WERI-Rb-1 (cell line): ENCODE measurements at regions not wholly inside any gene's neighbourhood (a gene's known extent, or its start where the extent isn't known, plus 50 kb on each side); places are given as distances from the start of the nearest gene placed in this dataset.
A peak's percentile ranks its signal among the peaks of the same experiment; 100 is the strongest.

Experiments
- DNase-seq: peaks from one replicate; pipeline ENCODE4 v3.0.0-alpha.2; 2020
- H3K27ac ChIP-seq: fragments of 250-450 bp; sonication (Bioruptor Pico); 2 replicates; pipeline ENCODE4 v1.5.1; 2020; ENCODE audit warnings: mild to moderate bottlenecking, moderate library complexity
- H3K27me3 ChIP-seq: fragments of 250-450 bp; sonication (Bioruptor Pico); 2 replicates; pipeline ENCODE4 v1.5.1; 2021; ENCODE audit warnings: mild to moderate bottlenecking, low read depth, moderate library complexity; ENCODE audit not compliant: insufficient read depth, severe bottlenecking
- H3K36me3 ChIP-seq: fragments of 250-450 bp; sonication (Bioruptor Pico); 2 replicates; pipeline ENCODE4 v1.5.1; 2020; ENCODE audit warnings: mild to moderate bottlenecking, moderate library complexity
- H3K4me3 ChIP-seq: 2 replicates; pipeline ENCODE4 v1.5.1; 2011; ENCODE audit warnings: low read depth, mild to moderate bottlenecking, control low read depth, low read length
- H3K9me3 ChIP-seq: fragments of 250-450 bp; sonication (Bioruptor Pico); 2 replicates; pipeline ENCODE4 v1.5.1; 2021; ENCODE audit warnings: mild to moderate bottlenecking, moderate library complexity; ENCODE audit not compliant: severe bottlenecking
- TF ChIP-seq, protein P1 (sequence below): IDR thresholded peaks from 2 replicates; pipeline ENCODE4 v1.5.1; 2011; ENCODE audit warnings: low read depth, mild to moderate bottlenecking, control low read depth, inconsistent platforms, low read length

DNA sequence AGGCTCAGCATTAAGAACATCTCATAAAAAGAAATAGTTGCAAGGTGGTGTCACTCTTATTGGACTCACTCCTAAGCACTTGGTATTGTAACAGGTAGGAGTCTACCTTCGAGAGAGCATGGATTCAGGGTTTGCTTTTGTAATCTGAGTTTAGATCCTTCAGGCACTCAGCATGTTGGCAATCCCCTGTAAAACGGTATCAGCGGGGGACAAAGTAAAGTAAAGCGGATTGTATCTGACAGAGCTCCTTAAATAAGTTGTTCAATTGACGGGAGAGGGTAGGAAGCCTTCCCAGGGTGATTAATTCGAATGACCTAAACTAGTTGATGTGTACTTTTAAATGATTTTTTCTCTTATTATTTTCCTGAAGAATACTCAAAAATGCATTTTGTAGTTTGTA lies 869.8 kb upstream of the EPHA7 start:
- Histone ChIP-seq H3K4me3 (peak overlapping the region; percentile 22), H3K9me3 (no peaks in the 10 kb centered on the region), H3K36me3 (no peaks in the 10 kb centered on the region), H3K27ac (no peak overlapping the region), H3K27me3 (no peaks in the 10 kb centered on the region)
- TF ChIP-seq, protein P1, sequence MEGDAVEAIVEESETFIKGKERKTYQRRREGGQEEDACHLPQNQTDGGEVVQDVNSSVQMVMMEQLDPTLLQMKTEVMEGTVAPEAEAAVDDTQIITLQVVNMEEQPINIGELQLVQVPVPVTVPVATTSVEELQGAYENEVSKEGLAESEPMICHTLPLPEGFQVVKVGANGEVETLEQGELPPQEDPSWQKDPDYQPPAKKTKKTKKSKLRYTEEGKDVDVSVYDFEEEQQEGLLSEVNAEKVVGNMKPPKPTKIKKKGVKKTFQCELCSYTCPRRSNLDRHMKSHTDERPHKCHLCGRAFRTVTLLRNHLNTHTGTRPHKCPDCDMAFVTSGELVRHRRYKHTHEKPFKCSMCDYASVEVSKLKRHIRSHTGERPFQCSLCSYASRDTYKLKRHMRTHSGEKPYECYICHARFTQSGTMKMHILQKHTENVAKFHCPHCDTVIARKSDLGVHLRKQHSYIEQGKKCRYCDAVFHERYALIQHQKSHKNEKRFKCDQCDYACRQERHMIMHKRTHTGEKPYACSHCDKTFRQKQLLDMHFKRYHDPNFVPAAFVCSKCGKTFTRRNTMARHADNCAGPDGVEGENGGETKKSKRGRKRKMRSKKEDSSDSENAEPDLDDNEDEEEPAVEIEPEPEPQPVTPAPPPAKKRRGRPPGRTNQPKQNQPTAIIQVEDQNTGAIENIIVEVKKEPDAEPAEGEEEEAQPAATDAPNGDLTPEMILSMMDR, result no peak
- DNase-seq, result peak; percentile 75

DNA sequence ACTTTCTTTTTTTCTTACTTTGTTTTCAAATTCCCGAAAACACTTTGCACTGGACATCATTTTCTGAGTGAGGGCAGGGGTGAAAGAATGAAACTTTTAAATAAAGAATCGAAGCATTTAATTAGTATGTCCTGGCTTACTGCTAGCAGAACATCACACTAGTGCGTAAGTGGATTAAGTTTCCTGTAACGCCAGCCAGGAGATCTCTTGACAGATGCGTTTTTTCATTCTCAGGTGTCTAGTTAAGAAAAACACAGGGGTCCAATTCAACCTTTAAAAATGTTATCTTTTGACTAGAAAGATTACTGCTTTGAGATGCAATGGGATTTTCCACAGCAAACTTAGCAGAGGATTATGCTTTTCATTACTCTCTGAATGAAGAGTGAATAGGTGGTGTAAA lies 858.8 kb upstream of the EPHA7 start:
- Histone ChIP-seq H3K9me3 (no peaks in the 10 kb centered on the region), H3K27ac (peak overlapping the region; percentile 76), H3K36me3 (no peaks in the 10 kb centered on the region), H3K4me3 (peak overlapping the region; percentile 41), H3K27me3 (no peaks in the 10 kb centered on the region)
- peak; percentile 44 for DNase-seq
- TF ChIP-seq, protein P1, result no peak

DNA sequence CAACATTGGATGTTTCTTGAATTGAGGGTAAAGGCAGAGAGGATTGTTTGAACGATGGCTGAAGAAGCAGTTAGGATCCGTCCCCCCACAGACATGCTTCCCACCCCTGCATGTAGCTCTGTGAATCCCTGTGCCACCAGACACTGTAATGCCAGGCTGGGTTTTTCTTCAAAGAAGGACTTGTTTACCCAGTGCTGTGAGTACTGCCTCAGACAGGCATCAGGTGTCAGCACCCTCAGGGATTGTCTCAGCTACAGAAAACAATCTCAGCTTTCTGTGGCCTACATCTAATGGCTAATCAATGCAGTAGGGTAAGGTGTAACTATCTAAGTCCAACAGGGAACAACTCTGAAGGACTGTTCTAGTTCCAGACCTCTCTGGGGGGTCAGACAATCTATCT lies 853.0 kb upstream of the EPHA7 start:
- TF ChIP-seq, protein P1, result no peak
- DNase-seq, result no peak
- Histone ChIP-seq H3K36me3 (no peaks in the 10 kb centered on the region), H3K9me3 (no peaks in the 10 kb centered on the region), H3K27ac (no peak overlapping the region), H3K27me3 (no peaks in the 10 kb centered on the region), H3K4me3 (no peak overlapping the region)

DNA sequence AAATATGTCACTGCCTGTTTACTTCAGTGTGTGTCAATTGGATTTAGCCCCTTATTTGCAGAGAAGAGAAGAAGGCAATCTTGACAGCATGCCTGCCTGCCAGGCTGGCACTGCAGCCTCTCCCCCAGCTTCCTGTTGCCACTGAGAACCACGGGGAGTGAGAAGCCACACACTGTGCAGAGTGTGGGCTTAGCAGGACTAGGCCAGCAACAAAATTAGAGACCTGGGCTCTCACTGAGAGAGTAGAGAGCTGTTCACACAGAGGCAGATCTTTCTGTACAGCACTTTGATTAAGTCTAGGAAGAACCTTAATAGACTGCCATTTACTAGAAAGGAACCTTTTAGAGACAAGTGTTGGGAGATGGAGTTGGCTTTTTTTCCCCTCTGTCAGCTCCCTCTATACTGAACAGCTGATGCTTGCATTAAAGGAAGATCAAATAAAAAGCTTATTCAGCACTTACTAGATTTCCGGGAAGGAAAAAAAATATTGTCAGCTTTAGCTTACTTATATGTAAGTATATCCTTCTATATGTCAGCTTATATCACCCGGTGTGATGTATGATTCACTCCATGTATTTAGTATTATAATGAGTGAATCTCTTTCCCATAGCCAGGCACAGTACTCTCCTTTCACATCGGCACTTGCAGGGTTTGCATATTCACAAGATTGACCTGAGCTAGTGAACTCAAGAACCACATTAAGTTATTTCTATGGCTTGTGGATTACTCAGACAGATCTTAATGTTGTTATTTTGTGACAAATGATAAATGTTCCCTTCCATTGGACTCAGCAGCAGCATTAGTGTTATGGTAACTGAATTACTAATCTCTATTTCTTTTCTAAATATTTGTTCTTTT lies 851.0 kb upstream of the EPHA7 start:
- DNase-seq, result peak; percentile 18

DNA sequence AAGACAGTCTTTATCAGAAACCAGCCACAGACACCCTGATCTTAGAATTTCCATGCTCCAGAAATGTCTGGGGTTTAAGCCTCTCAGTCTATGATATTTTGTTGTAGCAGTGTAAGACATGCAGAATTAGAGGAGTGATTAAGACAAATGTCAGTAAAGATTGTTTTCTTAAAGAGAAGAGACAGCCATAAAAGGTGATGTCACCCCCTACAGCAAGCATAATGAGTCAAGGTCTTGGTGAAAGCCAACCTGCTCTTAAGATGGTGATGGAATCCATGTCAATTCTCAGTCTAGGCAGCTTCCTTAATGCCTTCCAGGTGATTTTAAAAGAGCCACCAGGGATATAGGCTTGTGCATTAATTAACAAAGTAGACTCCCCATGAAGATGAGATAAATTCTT lies 849.9 kb upstream of the EPHA7 start:
- DNase-seq, result no peak
- Histone ChIP-seq H3K27me3 (no peaks in the 10 kb centered on the region), H3K36me3 (no peaks in the 10 kb centered on the region), H3K27ac (no peak overlapping the region; the same call in 1 of the 2 replicates), H3K9me3 (no peaks in the 10 kb centered on the region), H3K4me3 (no peak overlapping the region)
- TF ChIP-seq, protein P1, result no peak

More for the DNA sequence above, 851.0 kb upstream of the EPHA7 start:
- Histone ChIP-seq H3K9me3 (no peaks in the 10 kb centered on the region), H3K36me3 (no peaks in the 10 kb centered on the region), H3K27ac (no peak overlapping the region), H3K4me3 (no peak overlapping the region), H3K27me3 (no peaks in the 10 kb centered on the region)
- TF ChIP-seq, protein P1, result no peak

DNA sequence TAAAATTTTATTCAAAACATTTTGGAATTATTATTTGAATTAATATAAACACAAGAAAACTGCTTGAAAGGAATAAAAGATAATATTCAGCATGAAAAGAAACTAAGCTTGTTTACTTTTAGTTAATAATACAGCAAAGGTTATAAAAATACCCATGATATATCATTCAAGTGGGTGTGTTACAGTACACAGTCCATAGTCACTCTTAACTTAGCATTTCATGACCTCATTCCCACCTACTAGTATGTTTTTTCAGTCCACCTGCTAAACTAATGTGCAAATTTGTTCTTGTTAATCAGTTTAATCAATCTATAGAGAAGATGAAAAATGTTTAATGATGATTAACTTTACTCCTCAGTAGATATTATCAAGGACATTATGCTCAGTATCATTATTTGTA lies 841.4 kb upstream of the EPHA7 start:
- TF ChIP-seq, protein P1, result no peak
- Histone ChIP-seq H3K9me3 (no peaks in the 10 kb centered on the region), H3K4me3 (no peak overlapping the region), H3K27ac (no peak overlapping the region), H3K27me3 (no peaks in the 10 kb centered on the region), H3K36me3 (no peaks in the 10 kb centered on the region)
- no peak for DNase-seq
